Thyroid gland (tissue), 4 donors: ENCODE measurements at regions not wholly inside any gene's neighbourhood (a gene's known extent, or its start where the extent isn't known, plus 50 kb on each side); places are given as distances from the start of the nearest gene placed in this dataset.

Source experiments
- DNase-seq, 2 donors: peaks; one replicate each; pipeline ENCODE4 v3.0.0-alpha.2; 2019
- H3K27ac ChIP-seq, 3 donors: fragments of 200-600 bp; sonication (generic); 1 replicate in 2 of 3; 2 replicates in 1 of 3; pipeline ENCODE4 v1.5.1; 2016 to 2019; ENCODE audit warnings: mild to moderate bottlenecking in 1 of 3, moderate library complexity in 1 of 3
- H3K27me3 ChIP-seq: fragments of 200-600 bp; sonication (generic); one replicate; pipeline ENCODE4 v1.5.1; 2019
- H3K36me3 ChIP-seq, 2 donors: fragments of 200-600 bp; sonication (generic); one replicate each; pipeline ENCODE4 v1.5.1; 2016 to 2019
- H3K4me1 ChIP-seq, 2 donors: fragments of 200-600 bp; sonication (generic); one replicate each; pipeline ENCODE4 v1.5.1; 2017 to 2019
- H3K4me3 ChIP-seq, 3 donors: fragments of 200-600 bp; sonication (generic); replicated peaks in 1 of 3; 1 replicate in 2 of 3; 2 replicates in 1 of 3; pipeline ENCODE4 v1.5.1; 2016; ENCODE audit warnings: mild to moderate bottlenecking in 1 of 3
- H3K9me3 ChIP-seq: fragments of 200-600 bp; sonication (generic); one replicate; pipeline ENCODE4 v1.5.1; 2017
- POLR2A ChIP-seq, 2 donors: fragments of 450-650 bp; IDR thresholded peaks; one replicate each; pipeline ENCODE4 v1.6.1; 2017; ENCODE audit warnings: antibody characterized with exemption in 2 of 2, mild to moderate bottlenecking in 2 of 2, moderate library complexity in 1 of 2
- WGBS, 2 donors: methylation state at CpG; one replicate each; pipeline ENCODE4 v1.1.5; 2017; 5-methylcytosine and 5-hydroxymethylcytosine counted together
- intact Hi-C: fragments of 100-400 bp; cut with DNase I; formaldehyde crosslinking; loops from one replicate; pipeline ENCODE4 v1.15.1; 2023
- TF ChIP-seq, protein P1 (sequence below), 6 experiments: fragments of 200-600 bp in 3 of 6; fragments of 450-650 bp in 3 of 6; sonication (generic) in 3 of 6; IDR thresholded peaks; one replicate each; pipeline ENCODE4 v1.5.1; 2016 to 2019; ENCODE audit warnings: antibody characterized with exemption in 6 of 6, mild to moderate bottlenecking in 2 of 6, inconsistent platforms in 1 of 6, moderate library complexity in 1 of 6

- Histone ChIP-seq H3K27me3 (no peaks in the 10 kb centered on the region), H3K36me3 (no peaks in the 10 kb centered on the region), H3K4me3 (no peak overlapping the region), H3K9me3 (no peaks in the 10 kb centered on the region), H3K4me1 (no peaks in the 10 kb centered on the region), H3K27ac (no peak overlapping the region)
- intact Hi-C loops = no loop called here
- TF ChIP-seq, protein P1, sequence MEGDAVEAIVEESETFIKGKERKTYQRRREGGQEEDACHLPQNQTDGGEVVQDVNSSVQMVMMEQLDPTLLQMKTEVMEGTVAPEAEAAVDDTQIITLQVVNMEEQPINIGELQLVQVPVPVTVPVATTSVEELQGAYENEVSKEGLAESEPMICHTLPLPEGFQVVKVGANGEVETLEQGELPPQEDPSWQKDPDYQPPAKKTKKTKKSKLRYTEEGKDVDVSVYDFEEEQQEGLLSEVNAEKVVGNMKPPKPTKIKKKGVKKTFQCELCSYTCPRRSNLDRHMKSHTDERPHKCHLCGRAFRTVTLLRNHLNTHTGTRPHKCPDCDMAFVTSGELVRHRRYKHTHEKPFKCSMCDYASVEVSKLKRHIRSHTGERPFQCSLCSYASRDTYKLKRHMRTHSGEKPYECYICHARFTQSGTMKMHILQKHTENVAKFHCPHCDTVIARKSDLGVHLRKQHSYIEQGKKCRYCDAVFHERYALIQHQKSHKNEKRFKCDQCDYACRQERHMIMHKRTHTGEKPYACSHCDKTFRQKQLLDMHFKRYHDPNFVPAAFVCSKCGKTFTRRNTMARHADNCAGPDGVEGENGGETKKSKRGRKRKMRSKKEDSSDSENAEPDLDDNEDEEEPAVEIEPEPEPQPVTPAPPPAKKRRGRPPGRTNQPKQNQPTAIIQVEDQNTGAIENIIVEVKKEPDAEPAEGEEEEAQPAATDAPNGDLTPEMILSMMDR (IDR thresholded peaks at IDR 0.05) = no peak
- TF ChIP-seq POLR2A (IDR thresholded peaks at IDR 0.05) = no peak
- DNase-seq = no peak
Measured at GRCh38 chr11:23727387-23727786, 769.5 kb upstream of the LUZP2 start.

GRCh38 chr11:23727794-23728193 lies 769.1 kb upstream of the LUZP2 start:
- Histone ChIP-seq H3K4me3 (no peak overlapping the region), H3K36me3 (no peaks in the 10 kb centered on the region), H3K27ac (no peak overlapping the region), H3K9me3 (no peaks in the 10 kb centered on the region), H3K4me1 (no peaks in the 10 kb centered on the region), H3K27me3 (no peaks in the 10 kb centered on the region)
- intact Hi-C loops = no loop called here
- 58 to 65% methylated on average over 2 of the region's 2 CpGs for WGBS, 2 donors
- no peak for DNase-seq
- TF ChIP-seq, protein P1 (IDR thresholded peaks at IDR 0.05) = no peak
- TF ChIP-seq POLR2A (IDR thresholded peaks at IDR 0.05) = no peak

DNA sequence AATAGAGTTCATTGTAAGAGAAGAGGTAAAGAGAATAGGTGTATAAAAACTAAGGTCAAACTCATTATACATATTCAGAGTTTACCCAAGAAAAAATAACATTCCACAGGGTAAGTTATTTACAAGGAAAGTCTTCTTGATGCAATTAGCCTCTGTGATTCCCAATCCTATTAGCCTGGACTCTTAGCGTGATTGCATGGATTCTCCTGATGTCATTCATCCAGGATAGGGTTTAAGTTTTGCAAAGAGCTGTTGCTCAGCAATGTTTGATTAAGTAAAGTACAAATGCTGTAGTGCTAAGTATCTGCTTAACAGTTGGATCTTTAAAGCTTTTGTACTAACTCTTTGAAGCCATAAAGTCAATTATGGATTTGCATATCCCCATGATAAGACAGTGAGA lies 767.8 kb upstream of the LUZP2 start:
- WGBS, 2 donors = 70 to 87% methylated on average over 1 of the region's 1 CpG
- no peak for TF ChIP-seq POLR2A (IDR thresholded peaks at IDR 0.05)
- TF ChIP-seq, protein P1 (IDR thresholded peaks at IDR 0.05) = no peak
- H3K9me3 ChIP-seq = no peaks in the 10 kb centered on the region
- no peak overlapping the region for H3K4me3 ChIP-seq
- DNase-seq = no peak
- no peaks in the 10 kb centered on the region for H3K4me1 ChIP-seq
- H3K27ac ChIP-seq = no peak overlapping the region
- intact Hi-C loops = no loop called here
- no peaks in the 10 kb centered on the region for H3K36me3 ChIP-seq
- no peaks in the 10 kb centered on the region for H3K27me3 ChIP-seq

- Histone ChIP-seq H3K4me3 (no peak overlapping the region), H3K4me1 (no peaks in the 10 kb centered on the region), H3K36me3 (no peaks in the 10 kb centered on the region), H3K27ac (no peak overlapping the region), H3K9me3 (no peaks in the 10 kb centered on the region), H3K27me3 (no peaks in the 10 kb centered on the region)
- no peak for TF ChIP-seq POLR2A (IDR thresholded peaks at IDR 0.05)
- TF ChIP-seq, protein P1 (IDR thresholded peaks at IDR 0.05) = no peak
- intact Hi-C loops = no loop called here
- DNase-seq = no peak
- WGBS, 2 donors = 91 to 95% methylated on average over 43 of the region's 43 CpGs
Measured at GRCh38 chr11:23730307-23730998, 766.4 kb upstream of the LUZP2 start.

GRCh38 chr11:23732026-23732425 lies 764.8 kb upstream of the LUZP2 start:
- DNase-seq = no peak
- no peaks in the 10 kb centered on the region for H3K27me3 ChIP-seq
- no peaks in the 10 kb centered on the region for H3K36me3 ChIP-seq
- intact Hi-C loops = no loop called here
- H3K4me1 ChIP-seq = no peaks in the 10 kb centered on the region
- 32 to 45% methylated on average over 2 to 7 of the region's 7 CpGs for WGBS, 2 donors
- no peak overlapping the region for H3K4me3 ChIP-seq
- no peak overlapping the region for H3K27ac ChIP-seq
- TF ChIP-seq, protein P1 (IDR thresholded peaks at IDR 0.05) = no peak
- TF ChIP-seq POLR2A (IDR thresholded peaks at IDR 0.05) = no peak
- no peaks in the 10 kb centered on the region for H3K9me3 ChIP-seq
